NCI-H2107 treated with DMSO at 0.1 percent for 48 hours (cell line): ENCODE measurements at regions not wholly inside any gene's neighbourhood (a gene's known extent, or its start where the extent isn't known, plus 50 kb on each side); places are given as distances from the start of the nearest gene placed in this dataset.

ENCODE experiments used
- DNase-seq: peaks from one replicate; lab custom pipeline; 2025; ENCODE audit not compliant: unreplicated experiment; lab: John Stamatoyannopoulos, UW

- DNase-seq = no peak
Observed at GRCh38 chr5:2214910-2215590, 332.3 kb upstream of the IRX4 start.

GRCh38 chr5:2213121-2213730 is 330.5 kb upstream of the IRX4 start:
- DNase-seq = no peak

GRCh38 chr5:2212481-2212880 is 329.8 kb upstream of the IRX4 start:
- no peak for DNase-seq

GRCh38 chr5:2208239-2208544 is 325.5 kb upstream of the IRX4 start:
- DNase-seq = no peak

GRCh38 chr5:2207416-2208238 is 324.9 kb upstream of the IRX4 start:
- no peak for DNase-seq

GRCh38 chr5:2207109-2207399 is 324.3 kb upstream of the IRX4 start:
- DNase-seq = no peak

- DNase-seq = no peak
Observed at GRCh38 chr5:2206293-2207108, 323.8 kb upstream of the IRX4 start.

GRCh38 chr5:2205596-2206226 is 323.0 kb upstream of the IRX4 start:
- no peak for DNase-seq

- no peak for DNase-seq
Observed at GRCh38 chr5:2205185-2205585, 322.5 kb upstream of the IRX4 start.

- DNase-seq = no peak
Observed at GRCh38 chr5:2204366-2205184, 321.9 kb upstream of the IRX4 start.

GRCh38 chr5:2203774-2204173 is 321.0 kb upstream of the IRX4 start:
- no peak for DNase-seq

- DNase-seq = no peak
Observed at GRCh38 chr5:2201832-2202231, 319.1 kb upstream of the IRX4 start.

- no peak for DNase-seq
Observed at GRCh38 chr5:2201421-2201820, 318.7 kb upstream of the IRX4 start.

- DNase-seq = no peak
Observed at GRCh38 chr5:2201011-2201410, 318.3 kb upstream of the IRX4 start.

- DNase-seq = no peak
Observed at GRCh38 chr5:2200261-2200950, 317.7 kb upstream of the IRX4 start.

- no peak for DNase-seq
Observed at GRCh38 chr5:2199697-2200096, 317.0 kb upstream of the IRX4 start.

- no peak for DNase-seq
Observed at GRCh38 chr5:2196989-2197619, 314.4 kb upstream of the IRX4 start.

- DNase-seq = no peak
Observed at GRCh38 chr5:2196416-2196815, 313.7 kb upstream of the IRX4 start.

GRCh38 chr5:2194949-2195348 is 312.2 kb upstream of the IRX4 start:
- DNase-seq = no peak

GRCh38 chr5:2194236-2194555 is 311.5 kb upstream of the IRX4 start:
- no peak for DNase-seq
